ENCODE measurements at regions not wholly inside any gene's neighbourhood (a gene's known extent, or its start where the extent isn't known, plus 50 kb on each side); places are given as distances from the start of the nearest gene placed in this dataset.

GRCh38 chr7:84394219-84394618 lies 199.6 kb upstream of the SEMA3A start:
- TF ChIP-seq TCF4 (CRISPR knock-in tag; IDR thresholded peaks at IDR 0.05; ENCODE audit: borderline replicate concordance) = no peak
- TF ChIP-seq CSRNP3 (CRISPR knock-in tag; IDR thresholded peaks at IDR 0.05) = no peak
- no peak for TF ChIP-seq TSHZ2 (CRISPR knock-in tag; IDR thresholded peaks at IDR 0.05)
- no peak for TF ChIP-seq ARNTL (CRISPR knock-in tag; IDR thresholded peaks at IDR 0.05; ENCODE audit: borderline replicate concordance, low read depth)
- TF ChIP-seq ISL1 (CRISPR knock-in tag; IDR thresholded peaks at IDR 0.05) = no peak
- TF ChIP-seq OSR1 (CRISPR knock-in tag; IDR thresholded peaks at IDR 0.05) = no peak
- no peak for TF ChIP-seq GLIS3 (CRISPR knock-in tag; IDR thresholded peaks at IDR 0.05)
- no peak for TF ChIP-seq RARB (CRISPR knock-in tag; IDR thresholded peaks at IDR 0.05)
- no peak for TF ChIP-seq CREB5 (CRISPR knock-in tag; IDR thresholded peaks at IDR 0.05; ENCODE audit: low read depth)
- no peak for TF ChIP-seq PATZ1 (CRISPR knock-in tag; IDR thresholded peaks at IDR 0.05; ENCODE audit: borderline replicate concordance)
- TF ChIP-seq ZNF8 (CRISPR knock-in tag; IDR thresholded peaks at IDR 0.05) = no peak
- TF ChIP-seq ZFP30 (CRISPR knock-in tag; IDR thresholded peaks at IDR 0.05) = no peak
